HEK293 (cell line): ENCODE measurements at regions not wholly inside any gene's neighbourhood (a gene's known extent, or its start where the extent isn't known, plus 50 kb on each side); places are given as distances from the start of the nearest gene placed in this dataset.

ENCODE experiments used
- CTCF ChIA-PET: fragments of 350-600 bp; formaldehyde crosslinking; extraction: SDS; loops from one replicate; lab custom pipeline; 2021; ENCODE audit warnings: antibody characterized with exemption; lab: Yijun Ruan, JAX
- POLR2A ChIA-PET: fragments of 300-600 bp; formaldehyde crosslinking; extraction: SDS; loops from one replicate; lab custom pipeline; 2020; ENCODE audit warnings: antibody characterized with exemption, inconsistent platforms; lab: Yijun Ruan, JAX
- H3K27ac ChIP-seq: fragments of 200-500 bp; sonication (Bioruptor generic); 2 replicates; pipeline ENCODE4 v1.5.1; 2014; ENCODE audit warnings: low read depth, low read length, control low read depth, inconsistent platforms; ENCODE audit errors: extremely low read depth
- H3K36me3 ChIP-seq, 2 experiments: fragments of 200-500 bp in 1 of 2; sonication (Bioruptor generic) in 1 of 2; 1 replicate in 1 of 2; 2 replicates in 1 of 2; pipeline ENCODE4 v1.5.1; 2014 to 2017; ENCODE audit warnings: inconsistent platforms in 2 of 2, low read length in 2 of 2; ENCODE audit not compliant: control insufficient read depth in 2 of 2, insufficient read depth in 1 of 2
- H3K4me1 ChIP-seq: fragments of 200-500 bp; sonication (Bioruptor generic); 2 replicates; pipeline ENCODE4 v1.5.1; 2014; ENCODE audit warnings: mild to moderate bottlenecking, low read length, inconsistent platforms; ENCODE audit not compliant: control insufficient read depth, insufficient read depth
- H3K4me3 ChIP-seq: 2 replicates; pipeline ENCODE4 v1.5.1; 2011; ENCODE audit warnings: low read depth, mild to moderate bottlenecking, control low read depth, low read length, moderate library complexity
- H3K9me3 ChIP-seq: fragments of 200-500 bp; sonication (Bioruptor generic); 2 replicates; pipeline ENCODE4 v1.5.1; 2014; ENCODE audit warnings: low read depth, low read length, inconsistent platforms; ENCODE audit not compliant: control insufficient read depth, insufficient read depth
- EGR2 ChIP-seq: fragments of 450-650 bp; formaldehyde crosslinking; IDR thresholded peaks from 2 replicates; pipeline ENCODE4 v1.5.1; 2016; ENCODE audit warnings: low read depth, missing biosample characterization, missing genetic modification characterization
- GFI1B ChIP-seq: fragments of 450-650 bp; formaldehyde crosslinking; IDR thresholded peaks from 2 replicates; pipeline ENCODE4 v1.5.1; 2016; ENCODE audit warnings: missing biosample characterization, missing genetic modification characterization
- KLF7 ChIP-seq: fragments of 450-650 bp; formaldehyde crosslinking; IDR thresholded peaks from 2 replicates; pipeline ENCODE4 v1.5.1; 2016; ENCODE audit warnings: missing biosample characterization, missing genetic modification characterization, borderline replicate concordance
- OVOL3 ChIP-seq: fragments of 450-650 bp; formaldehyde crosslinking; IDR thresholded peaks from 2 replicates; pipeline ENCODE4 v1.5.1; 2016; ENCODE audit warnings: missing biosample characterization, missing genetic modification characterization
- REST ChIP-seq: fragments of 450-650 bp; formaldehyde crosslinking; IDR thresholded peaks from 2 replicates; pipeline ENCODE4 v1.5.1; 2016; ENCODE audit warnings: missing biosample characterization, missing genetic modification characterization
- SCRT1 ChIP-seq: fragments of 450-650 bp; formaldehyde crosslinking; IDR thresholded peaks from 2 replicates; pipeline ENCODE4 v1.5.1; 2016; ENCODE audit warnings: missing biosample characterization, missing genetic modification characterization, borderline replicate concordance
- TRIM28 ChIP-seq: IDR thresholded peaks from 2 replicates; pipeline ENCODE4 v1.6.1; 2011; ENCODE audit warnings: low read length, control low read depth, borderline replicate concordance
- ZFHX2 ChIP-seq: fragments of 450-650 bp; formaldehyde crosslinking; conservative IDR thresholded peaks from 2 replicates; pipeline ENCODE4 v1.5.1; 2016; ENCODE audit warnings: missing biosample characterization, missing genetic modification characterization
- ZFP37 ChIP-seq: fragments of 450-650 bp; formaldehyde crosslinking; IDR thresholded peaks from 2 replicates; pipeline ENCODE4 v1.5.1; 2016; ENCODE audit warnings: missing biosample characterization, missing genetic modification characterization
- ZNF132 ChIP-seq: fragments of 450-650 bp; formaldehyde crosslinking; IDR thresholded peaks from 2 replicates; pipeline ENCODE4 v1.5.1; 2017; ENCODE audit warnings: missing biosample characterization, missing genetic modification characterization, borderline replicate concordance
- ZNF174 ChIP-seq: fragments of 450-650 bp; formaldehyde crosslinking; IDR thresholded peaks from 2 replicates; pipeline ENCODE4 v1.5.0; 2017; ENCODE audit warnings: missing biosample characterization, mild to moderate bottlenecking, missing genetic modification characterization
- ZNF175 ChIP-seq: fragments of 450-650 bp; formaldehyde crosslinking; IDR thresholded peaks from 2 replicates; pipeline ENCODE4 v1.5.1; 2016; ENCODE audit warnings: missing biosample characterization, missing genetic modification characterization
- ZNF24 ChIP-seq: fragments of 450-650 bp; formaldehyde crosslinking; IDR thresholded peaks from 2 replicates; pipeline ENCODE4 v1.5.1; 2016; ENCODE audit warnings: missing biosample characterization, missing genetic modification characterization
- ZNF302 ChIP-seq: fragments of 450-650 bp; formaldehyde crosslinking; IDR thresholded peaks from 2 replicates; pipeline ENCODE4 v1.5.1; 2016; ENCODE audit warnings: missing biosample characterization, missing genetic modification characterization, low read depth
- ZNF341 ChIP-seq: fragments of 450-650 bp; formaldehyde crosslinking; IDR thresholded peaks from 2 replicates; pipeline ENCODE4; 2016; ENCODE audit warnings: low read depth, missing biosample characterization, missing genetic modification characterization
- ZNF366 ChIP-seq: fragments of 450-650 bp; formaldehyde crosslinking; conservative IDR thresholded peaks from 2 replicates; pipeline ENCODE4 v1.5.1; 2016; ENCODE audit warnings: missing biosample characterization, missing genetic modification characterization
- ZNF37A ChIP-seq: fragments of 450-650 bp; IDR thresholded peaks from 2 replicates; pipeline ENCODE4 v1.5.1; 2018; ENCODE audit warnings: missing biosample characterization, missing genetic modification characterization
- ZNF404 ChIP-seq: fragments of 450-650 bp; formaldehyde crosslinking; IDR thresholded peaks from 2 replicates; pipeline ENCODE4 v1.5.1; 2017; ENCODE audit warnings: missing biosample characterization, missing genetic modification characterization
- ZNF544 ChIP-seq: fragments of 450-650 bp; formaldehyde crosslinking; IDR thresholded peaks from 2 replicates; pipeline ENCODE4 v1.5.0; 2017; ENCODE audit warnings: missing biosample characterization, missing genetic modification characterization
- ZNF626 ChIP-seq: fragments of 450-650 bp; sonication (Bioruptor Pico); formaldehyde crosslinking; IDR thresholded peaks from 2 replicates; pipeline ENCODE4 v1.5.1; 2018; ENCODE audit warnings: missing biosample characterization, missing genetic modification characterization, inconsistent platforms
- ZNF692 ChIP-seq: fragments of 450-650 bp; formaldehyde crosslinking; IDR thresholded peaks from 2 replicates; pipeline ENCODE4 v1.5.1; 2016; ENCODE audit warnings: missing biosample characterization, missing genetic modification characterization
- ZNF76 ChIP-seq: fragments of 450-650 bp; formaldehyde crosslinking; IDR thresholded peaks from 2 replicates; pipeline ENCODE4; 2016; ENCODE audit warnings: low read depth, missing biosample characterization, missing genetic modification characterization, borderline replicate concordance
- ZNF785 ChIP-seq: fragments of 450-650 bp; formaldehyde crosslinking; IDR thresholded peaks from 2 replicates; pipeline ENCODE4 v1.5.1; 2016; ENCODE audit warnings: missing biosample characterization, missing genetic modification characterization
- ZNF837 ChIP-seq: fragments of 450-650 bp; formaldehyde crosslinking; IDR thresholded peaks from 2 replicates; pipeline ENCODE4 v1.5.1; 2016; ENCODE audit warnings: missing biosample characterization, missing genetic modification characterization
- ZSCAN30 ChIP-seq: fragments of 450-650 bp; IDR thresholded peaks from 2 replicates; pipeline ENCODE4 v1.5.1; 2018; ENCODE audit warnings: missing biosample characterization, mild to moderate bottlenecking, missing genetic modification characterization, moderate library complexity
- TF ChIP-seq, protein P1 (sequence below): fragments of 450-650 bp; IDR thresholded peaks from 2 replicates; pipeline ENCODE4 v1.5.1; 2018; ENCODE audit warnings: missing biosample characterization, mild to moderate bottlenecking, missing genetic modification characterization
- TF ChIP-seq, protein P2 (sequence below): fragments of 450-650 bp; formaldehyde crosslinking; IDR thresholded peaks from 2 replicates; pipeline ENCODE4 v1.5.1; 2017; ENCODE audit warnings: missing biosample characterization, missing genetic modification characterization
- TF ChIP-seq, protein P3 (sequence below): fragments of 450-650 bp; formaldehyde crosslinking; optimal IDR thresholded peaks from 2 replicates; pipeline ENCODE3; 2016; ENCODE audit warnings: missing biosample characterization, mild to moderate bottlenecking, missing genetic modification characterization
- TF ChIP-seq, protein P4 (sequence below): fragments of 450-650 bp; formaldehyde crosslinking; IDR thresholded peaks from 2 replicates; pipeline ENCODE4 v1.5.1; 2016; ENCODE audit warnings: missing biosample characterization, missing genetic modification characterization

DNA sequence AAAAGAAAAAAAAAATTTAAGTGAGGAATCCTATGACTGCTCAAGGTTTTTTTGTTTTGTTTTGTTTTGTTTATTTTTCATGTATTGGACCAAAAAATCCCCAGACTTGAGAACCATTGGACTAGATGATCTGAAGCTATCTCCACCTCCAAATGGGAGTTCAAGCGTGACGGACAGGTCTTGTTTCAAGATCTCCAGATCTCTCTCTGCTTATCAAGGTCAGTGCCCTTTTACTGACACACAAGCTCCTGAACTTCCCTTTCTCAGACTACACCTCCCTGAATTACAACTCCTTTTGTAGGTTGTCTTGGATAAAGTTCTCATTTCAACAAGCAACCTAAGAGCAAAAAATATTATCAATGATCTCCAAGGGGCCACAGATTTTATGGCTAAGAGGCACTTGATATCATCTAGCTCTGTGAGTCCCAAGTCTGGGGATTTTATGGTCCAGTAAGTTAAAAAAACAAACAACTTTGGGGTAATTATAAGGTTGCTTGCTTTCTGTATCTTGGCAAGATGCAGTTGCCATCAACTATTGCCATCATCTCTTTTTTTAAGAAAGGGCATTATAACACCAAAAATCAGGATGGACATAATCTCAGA lies 396.0 kb upstream of the ATP5MC3 start:
- ChIA-PET POLR2A (no interaction called here), CTCF (interaction anchor here (0.7 kb wide), 1 partner anchor 502 kb away, joined by 6 read pairs; no protein-coding TSS in a partner anchor)
- Histone ChIP-seq H3K36me3 (no peaks in the 10 kb centered on the region), H3K4me3 (no peak overlapping the region), H3K4me1 (peaks cover 8% of the 10 kb centered on the region), H3K27ac (peak overlapping the region; percentile 0; the same call in 1 of the 2 replicates), H3K9me3 (no peaks in the 10 kb centered on the region)
- no peak for TF ChIP-seq ZNF174 (tag by site-specific recombination)
- no peak for TF ChIP-seq EGR2 (tag by site-specific recombination)
- TF ChIP-seq, protein P1, sequence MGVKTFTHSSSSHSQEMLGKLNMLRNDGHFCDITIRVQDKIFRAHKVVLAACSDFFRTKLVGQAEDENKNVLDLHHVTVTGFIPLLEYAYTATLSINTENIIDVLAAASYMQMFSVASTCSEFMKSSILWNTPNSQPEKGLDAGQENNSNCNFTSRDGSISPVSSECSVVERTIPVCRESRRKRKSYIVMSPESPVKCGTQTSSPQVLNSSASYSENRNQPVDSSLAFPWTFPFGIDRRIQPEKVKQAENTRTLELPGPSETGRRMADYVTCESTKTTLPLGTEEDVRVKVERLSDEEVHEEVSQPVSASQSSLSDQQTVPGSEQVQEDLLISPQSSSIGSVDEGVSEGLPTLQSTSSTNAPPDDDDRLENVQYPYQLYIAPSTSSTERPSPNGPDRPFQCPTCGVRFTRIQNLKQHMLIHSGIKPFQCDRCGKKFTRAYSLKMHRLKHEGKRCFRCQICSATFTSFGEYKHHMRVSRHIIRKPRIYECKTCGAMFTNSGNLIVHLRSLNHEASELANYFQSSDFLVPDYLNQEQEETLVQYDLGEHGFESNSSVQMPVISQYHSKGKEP = 0 out of 2 replicates have a peak, but pooled peaks have one; percentile 25
- TF ChIP-seq, protein P2, sequence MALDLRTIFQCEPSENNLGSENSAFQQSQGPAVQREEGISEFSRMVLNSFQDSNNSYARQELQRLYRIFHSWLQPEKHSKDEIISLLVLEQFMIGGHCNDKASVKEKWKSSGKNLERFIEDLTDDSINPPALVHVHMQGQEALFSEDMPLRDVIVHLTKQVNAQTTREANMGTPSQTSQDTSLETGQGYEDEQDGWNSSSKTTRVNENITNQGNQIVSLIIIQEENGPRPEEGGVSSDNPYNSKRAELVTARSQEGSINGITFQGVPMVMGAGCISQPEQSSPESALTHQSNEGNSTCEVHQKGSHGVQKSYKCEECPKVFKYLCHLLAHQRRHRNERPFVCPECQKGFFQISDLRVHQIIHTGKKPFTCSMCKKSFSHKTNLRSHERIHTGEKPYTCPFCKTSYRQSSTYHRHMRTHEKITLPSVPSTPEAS (tag by site-specific recombination) = no peak
- no peak for TF ChIP-seq OVOL3 (tag by site-specific recombination)
- no peak for TF ChIP-seq GFI1B (tag by site-specific recombination)
- TF ChIP-seq ZNF837 = no peak
- no peak for TF ChIP-seq ZNF132 (tag by site-specific recombination)
- no peak for TF ChIP-seq ZNF341
- TF ChIP-seq REST = no peak
- TF ChIP-seq ZNF76 = no peak
- no peak for TF ChIP-seq ZNF785 (tag by site-specific recombination)
- TF ChIP-seq ZNF366 (tag by site-specific recombination) = no peak
- TF ChIP-seq ZNF175 = no peak
- TF ChIP-seq, protein P3, sequence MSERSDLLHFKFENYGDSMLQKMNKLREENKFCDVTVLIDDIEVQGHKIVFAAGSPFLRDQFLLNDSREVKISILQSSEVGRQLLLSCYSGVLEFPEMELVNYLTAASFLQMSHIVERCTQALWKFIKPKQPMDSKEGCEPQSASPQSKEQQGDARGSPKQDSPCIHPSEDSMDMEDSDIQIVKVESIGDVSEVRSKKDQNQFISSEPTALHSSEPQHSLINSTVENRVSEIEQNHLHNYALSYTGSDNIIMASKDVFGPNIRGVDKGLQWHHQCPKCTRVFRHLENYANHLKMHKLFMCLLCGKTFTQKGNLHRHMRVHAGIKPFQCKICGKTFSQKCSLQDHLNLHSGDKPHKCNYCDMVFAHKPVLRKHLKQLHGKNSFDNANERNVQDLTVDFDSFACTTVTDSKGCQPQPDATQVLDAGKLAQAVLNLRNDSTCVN (tag by site-specific recombination) = no peak
- TF ChIP-seq TRIM28 = peak; percentile 80; the same call in 1 of the 2 replicates
- TF ChIP-seq ZNF692 = no peak
- TF ChIP-seq ZNF404 (tag by site-specific recombination) = no peak
- TF ChIP-seq ZNF24 = no peak
- TF ChIP-seq ZNF544 (tag by site-specific recombination) = no peak
- no peak for TF ChIP-seq ZNF626 (tag by site-specific recombination)
- no peak for TF ChIP-seq ZNF302 (tag by site-specific recombination)
- no peak for TF ChIP-seq KLF7 (tag by site-specific recombination)
- no peak for TF ChIP-seq ZFHX2 (tag by site-specific recombination)
- no peak for TF ChIP-seq SCRT1
- TF ChIP-seq, protein P4, sequence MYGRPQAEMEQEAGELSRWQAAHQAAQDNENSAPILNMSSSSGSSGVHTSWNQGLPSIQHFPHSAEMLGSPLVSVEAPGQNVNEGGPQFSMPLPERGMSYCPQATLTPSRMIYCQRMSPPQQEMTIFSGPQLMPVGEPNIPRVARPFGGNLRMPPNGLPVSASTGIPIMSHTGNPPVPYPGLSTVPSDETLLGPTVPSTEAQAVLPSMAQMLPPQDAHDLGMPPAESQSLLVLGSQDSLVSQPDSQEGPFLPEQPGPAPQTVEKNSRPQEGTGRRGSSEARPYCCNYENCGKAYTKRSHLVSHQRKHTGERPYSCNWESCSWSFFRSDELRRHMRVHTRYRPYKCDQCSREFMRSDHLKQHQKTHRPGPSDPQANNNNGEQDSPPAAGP (tag by site-specific recombination) = no peak
- TF ChIP-seq ZNF37A (tag by site-specific recombination) = no peak
- TF ChIP-seq ZSCAN30 (tag by site-specific recombination) = no peak
- TF ChIP-seq ZFP37 (tag by site-specific recombination) = no peak
